ENCODE measurements at regions not wholly inside any gene's neighbourhood (a gene's known extent, or its start where the extent isn't known, plus 50 kb on each side); places are given as distances from the start of the nearest gene placed in this dataset.

DNA sequence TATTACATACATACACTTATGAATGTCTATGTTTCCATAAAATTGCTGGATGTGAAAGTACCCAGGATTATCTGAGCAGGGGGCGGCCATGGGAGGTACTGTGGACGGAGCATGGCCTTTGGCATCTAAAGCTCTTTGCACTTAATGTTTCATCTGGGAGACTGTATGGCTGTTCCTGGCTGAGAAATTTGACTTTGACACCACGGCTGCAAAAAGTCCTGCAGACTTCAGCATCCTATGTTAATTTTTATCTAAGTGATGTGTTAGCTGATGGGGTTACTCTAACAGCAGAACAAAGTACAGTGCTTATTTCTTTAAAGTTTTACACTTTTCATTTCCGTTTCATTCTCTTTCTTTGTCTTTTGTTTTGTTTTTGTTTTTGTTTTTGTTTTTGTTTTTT is 139.8 kb upstream of the STX18 start:
- H3K4me1 ChIP-seq (ENCODE audit: control insufficient read depth, insufficient read depth, low read length), result no peaks in the 10 kb centered on the region
- no peaks in the 10 kb centered on the region for H3K36me3 ChIP-seq (ENCODE audit: control insufficient read depth in 2 of 2, insufficient read depth in 1 of 2, low read length in 2 of 2)
- H3K4me3 ChIP-seq (ENCODE audit: low read depth, low read length), result no peak overlapping the region
- CTCF ChIA-PET, result interaction anchor here (0.6 to 0.7 kb wide), 2 partner anchors 13 to 79 kb away, joined by 3 read pairs; no protein-coding TSS in a partner anchor
- no peaks in the 10 kb centered on the region for H3K9me3 ChIP-seq (ENCODE audit: control insufficient read depth, insufficient read depth, low read depth, low read length)
- POLR2A ChIA-PET, result no interaction called here
- H3K27ac ChIP-seq (ENCODE audit: extremely low read depth, low read depth, low read length), result no peak overlapping the region
- TF ChIP-seq OSR2 (tag by site-specific recombination; IDR thresholded peaks at IDR 0.05) (no peak), ZNF624 (tag by site-specific recombination; IDR thresholded peaks at IDR 0.05) (no peak), ZNF133 (tag by site-specific recombination; IDR thresholded peaks at IDR 0.05) (no peak), ZNF843 (tag by site-specific recombination; IDR thresholded peaks at IDR 0.05) (no peak), ZNF16 (tag by site-specific recombination; IDR thresholded peaks at IDR 0.05; ENCODE audit: low read depth) (no peak), FEZF1 (tag by site-specific recombination; IDR thresholded peaks at IDR 0.05) (no peak), MZF1 (tag by site-specific recombination; IDR thresholded peaks at IDR 0.05; ENCODE audit: borderline replicate concordance) (no peak), ZNF664 (tag by site-specific recombination; IDR thresholded peaks at IDR 0.05) (no peak)

DNA sequence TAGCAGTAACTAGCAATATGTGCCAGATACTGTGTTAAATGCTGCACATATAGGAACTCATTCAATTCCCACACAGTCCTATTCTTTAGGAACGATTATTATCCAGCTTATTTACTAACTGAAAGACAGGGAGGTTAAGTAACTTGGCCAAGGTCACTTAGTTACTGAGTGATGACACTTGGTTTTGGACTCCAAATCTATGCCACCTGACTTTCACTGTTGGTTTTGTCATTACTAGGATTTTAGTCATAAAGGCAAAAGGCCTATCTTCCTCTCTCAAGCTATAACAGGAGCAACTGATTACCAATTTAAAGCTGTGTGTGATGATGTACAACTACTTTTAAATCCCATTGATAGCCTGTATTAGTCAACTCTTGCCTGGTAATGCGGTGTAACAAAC is 138.9 kb upstream of the STX18 start:
- Histone ChIP-seq H3K9me3 (ENCODE audit: control insufficient read depth, insufficient read depth, low read depth, low read length) (no peaks in the 10 kb centered on the region), H3K4me1 (ENCODE audit: control insufficient read depth, insufficient read depth, low read length) (no peaks in the 10 kb centered on the region), H3K4me3 (ENCODE audit: low read depth, low read length) (no peak overlapping the region), H3K27ac (ENCODE audit: extremely low read depth, low read depth, low read length) (no peak overlapping the region), H3K36me3 (ENCODE audit: control insufficient read depth in 2 of 2, insufficient read depth in 1 of 2, low read length in 2 of 2) (no peaks in the 10 kb centered on the region)
- ChIA-PET POLR2A (no interaction called here), CTCF (no interaction called here)
- TF ChIP-seq, protein P1, sequence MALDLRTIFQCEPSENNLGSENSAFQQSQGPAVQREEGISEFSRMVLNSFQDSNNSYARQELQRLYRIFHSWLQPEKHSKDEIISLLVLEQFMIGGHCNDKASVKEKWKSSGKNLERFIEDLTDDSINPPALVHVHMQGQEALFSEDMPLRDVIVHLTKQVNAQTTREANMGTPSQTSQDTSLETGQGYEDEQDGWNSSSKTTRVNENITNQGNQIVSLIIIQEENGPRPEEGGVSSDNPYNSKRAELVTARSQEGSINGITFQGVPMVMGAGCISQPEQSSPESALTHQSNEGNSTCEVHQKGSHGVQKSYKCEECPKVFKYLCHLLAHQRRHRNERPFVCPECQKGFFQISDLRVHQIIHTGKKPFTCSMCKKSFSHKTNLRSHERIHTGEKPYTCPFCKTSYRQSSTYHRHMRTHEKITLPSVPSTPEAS (tag by site-specific recombination; IDR thresholded peaks at IDR 0.05), result no peak
- no peak for TF ChIP-seq ZNF121 (tag by site-specific recombination; IDR thresholded peaks at IDR 0.05)
- TF ChIP-seq, protein P2, sequence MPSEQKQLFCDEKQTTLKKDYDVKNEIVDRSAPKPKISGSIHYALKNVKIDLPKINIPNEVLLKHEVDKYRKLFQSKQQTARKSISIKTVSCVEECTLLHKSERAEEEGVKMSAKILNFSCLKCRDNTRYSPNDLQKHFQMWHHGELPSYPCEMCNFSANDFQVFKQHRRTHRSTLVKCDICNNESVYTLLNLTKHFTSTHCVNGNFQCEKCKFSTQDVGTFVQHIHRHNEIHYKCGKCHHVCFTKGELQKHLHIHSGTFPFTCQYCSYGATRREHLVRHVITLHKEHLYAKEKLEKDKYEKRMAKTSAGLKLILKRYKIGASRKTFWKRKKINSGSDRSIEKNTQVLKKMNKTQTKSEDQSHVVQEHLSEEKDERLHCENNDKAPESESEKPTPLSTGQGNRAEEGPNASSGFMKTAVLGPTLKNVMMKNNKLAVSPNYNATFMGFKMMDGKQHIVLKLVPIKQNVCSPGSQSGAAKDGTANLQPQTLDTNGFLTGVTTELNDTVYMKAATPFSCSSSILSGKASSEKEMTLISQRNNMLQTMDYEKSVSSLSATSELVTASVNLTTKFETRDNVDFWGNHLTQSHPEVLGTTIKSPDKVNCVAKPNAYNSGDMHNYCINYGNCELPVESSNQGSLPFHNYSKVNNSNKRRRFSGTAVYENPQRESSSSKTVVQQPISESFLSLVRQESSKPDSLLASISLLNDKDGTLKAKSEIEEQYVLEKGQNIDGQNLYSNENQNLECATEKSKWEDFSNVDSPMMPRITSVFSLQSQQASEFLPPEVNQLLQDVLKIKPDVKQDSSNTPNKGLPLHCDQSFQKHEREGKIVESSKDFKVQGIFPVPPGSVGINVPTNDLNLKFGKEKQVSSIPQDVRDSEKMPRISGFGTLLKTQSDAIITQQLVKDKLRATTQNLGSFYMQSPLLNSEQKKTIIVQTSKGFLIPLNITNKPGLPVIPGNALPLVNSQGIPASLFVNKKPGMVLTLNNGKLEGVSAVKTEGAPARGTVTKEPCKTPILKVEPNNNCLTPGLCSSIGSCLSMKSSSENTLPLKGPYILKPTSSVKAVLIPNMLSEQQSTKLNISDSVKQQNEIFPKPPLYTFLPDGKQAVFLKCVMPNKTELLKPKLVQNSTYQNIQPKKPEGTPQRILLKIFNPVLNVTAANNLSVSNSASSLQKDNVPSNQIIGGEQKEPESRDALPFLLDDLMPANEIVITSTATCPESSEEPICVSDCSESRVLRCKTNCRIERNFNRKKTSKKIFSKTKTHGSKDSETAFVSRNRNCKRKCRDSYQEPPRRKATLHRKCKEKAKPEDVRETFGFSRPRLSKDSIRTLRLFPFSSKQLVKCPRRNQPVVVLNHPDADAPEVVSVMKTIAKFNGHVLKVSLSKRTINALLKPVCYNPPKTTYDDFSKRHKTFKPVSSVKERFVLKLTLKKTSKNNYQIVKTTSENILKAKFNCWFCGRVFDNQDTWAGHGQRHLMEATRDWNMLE (tag by site-specific recombination; conservative IDR thresholded peaks at IDR 0.05; ENCODE audit: low read depth), result no peak
- TF ChIP-seq ZBTB8A (tag by site-specific recombination; IDR thresholded peaks at IDR 0.05), result no peak
- no peak for TF ChIP-seq ZNF76 (tag by site-specific recombination; IDR thresholded peaks at IDR 0.05; ENCODE audit: borderline replicate concordance, low read depth)
- TF ChIP-seq, protein P3, sequence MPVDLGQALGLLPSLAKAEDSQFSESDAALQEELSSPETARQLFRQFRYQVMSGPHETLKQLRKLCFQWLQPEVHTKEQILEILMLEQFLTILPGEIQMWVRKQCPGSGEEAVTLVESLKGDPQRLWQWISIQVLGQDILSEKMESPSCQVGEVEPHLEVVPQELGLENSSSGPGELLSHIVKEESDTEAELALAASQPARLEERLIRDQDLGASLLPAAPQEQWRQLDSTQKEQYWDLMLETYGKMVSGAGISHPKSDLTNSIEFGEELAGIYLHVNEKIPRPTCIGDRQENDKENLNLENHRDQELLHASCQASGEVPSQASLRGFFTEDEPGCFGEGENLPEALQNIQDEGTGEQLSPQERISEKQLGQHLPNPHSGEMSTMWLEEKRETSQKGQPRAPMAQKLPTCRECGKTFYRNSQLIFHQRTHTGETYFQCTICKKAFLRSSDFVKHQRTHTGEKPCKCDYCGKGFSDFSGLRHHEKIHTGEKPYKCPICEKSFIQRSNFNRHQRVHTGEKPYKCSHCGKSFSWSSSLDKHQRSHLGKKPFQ (tag by site-specific recombination; IDR thresholded peaks at IDR 0.05), result no peak
- no peak for TF ChIP-seq ZNF544 (tag by site-specific recombination; IDR thresholded peaks at IDR 0.05)
- TF ChIP-seq ZNF394 (tag by site-specific recombination; IDR thresholded peaks at IDR 0.05; ENCODE audit: borderline replicate concordance), result no peak
- no peak for TF ChIP-seq ZSCAN30 (tag by site-specific recombination; IDR thresholded peaks at IDR 0.05)
- no peak for TF ChIP-seq ZNF302 (tag by site-specific recombination; IDR thresholded peaks at IDR 0.05; ENCODE audit: low read depth)
- no peak for TF ChIP-seq ZNF677 (tag by site-specific recombination; IDR thresholded peaks at IDR 0.05)

Measured in HEK293 (cell line).